ENCODE measurements at regions not wholly inside any gene's neighbourhood (a gene's known extent, or its start where the extent isn't known, plus 50 kb on each side); places are given as distances from the start of the nearest gene placed in this dataset.

DNA sequence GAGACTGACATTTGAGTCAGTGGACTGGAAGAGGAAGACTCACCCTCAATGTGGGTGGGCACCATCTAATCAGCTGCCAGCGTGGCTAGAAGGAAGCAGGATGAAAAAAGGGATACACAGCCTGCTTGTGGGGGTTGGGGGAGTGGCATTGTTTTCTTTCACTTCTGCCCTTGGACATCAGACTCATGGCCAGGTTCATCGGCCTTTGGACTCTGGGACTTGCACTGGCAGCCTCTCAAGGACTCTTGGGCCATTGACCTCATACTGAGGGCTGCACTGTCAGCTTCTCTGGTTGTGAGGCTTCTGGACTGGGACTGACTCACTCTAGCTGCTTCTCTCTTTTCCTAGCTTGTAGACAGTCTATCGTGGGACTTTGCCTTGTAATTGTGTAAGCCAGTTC, 374.9 kb downstream of the TLE1 start (continued):
- TF ChIP-seq, protein P1, sequence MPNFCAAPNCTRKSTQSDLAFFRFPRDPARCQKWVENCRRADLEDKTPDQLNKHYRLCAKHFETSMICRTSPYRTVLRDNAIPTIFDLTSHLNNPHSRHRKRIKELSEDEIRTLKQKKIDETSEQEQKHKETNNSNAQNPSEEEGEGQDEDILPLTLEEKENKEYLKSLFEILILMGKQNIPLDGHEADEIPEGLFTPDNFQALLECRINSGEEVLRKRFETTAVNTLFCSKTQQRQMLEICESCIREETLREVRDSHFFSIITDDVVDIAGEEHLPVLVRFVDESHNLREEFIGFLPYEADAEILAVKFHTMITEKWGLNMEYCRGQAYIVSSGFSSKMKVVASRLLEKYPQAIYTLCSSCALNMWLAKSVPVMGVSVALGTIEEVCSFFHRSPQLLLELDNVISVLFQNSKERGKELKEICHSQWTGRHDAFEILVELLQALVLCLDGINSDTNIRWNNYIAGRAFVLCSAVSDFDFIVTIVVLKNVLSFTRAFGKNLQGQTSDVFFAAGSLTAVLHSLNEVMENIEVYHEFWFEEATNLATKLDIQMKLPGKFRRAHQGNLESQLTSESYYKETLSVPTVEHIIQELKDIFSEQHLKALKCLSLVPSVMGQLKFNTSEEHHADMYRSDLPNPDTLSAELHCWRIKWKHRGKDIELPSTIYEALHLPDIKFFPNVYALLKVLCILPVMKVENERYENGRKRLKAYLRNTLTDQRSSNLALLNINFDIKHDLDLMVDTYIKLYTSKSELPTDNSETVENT (CRISPR knock-in tag; IDR thresholded peaks at IDR 0.05) = no peak
- TF ChIP-seq CBX2 (IDR thresholded peaks at IDR 0.05; ENCODE audit: insufficient read depth, low read length, poor library complexity, severe bottlenecking) (no peak), KLF10 (CRISPR knock-in tag; IDR thresholded peaks at IDR 0.05) (no peak), OTX1 (CRISPR knock-in tag; IDR thresholded peaks at IDR 0.05) (no peak)
- TF ChIP-seq, protein P2, sequence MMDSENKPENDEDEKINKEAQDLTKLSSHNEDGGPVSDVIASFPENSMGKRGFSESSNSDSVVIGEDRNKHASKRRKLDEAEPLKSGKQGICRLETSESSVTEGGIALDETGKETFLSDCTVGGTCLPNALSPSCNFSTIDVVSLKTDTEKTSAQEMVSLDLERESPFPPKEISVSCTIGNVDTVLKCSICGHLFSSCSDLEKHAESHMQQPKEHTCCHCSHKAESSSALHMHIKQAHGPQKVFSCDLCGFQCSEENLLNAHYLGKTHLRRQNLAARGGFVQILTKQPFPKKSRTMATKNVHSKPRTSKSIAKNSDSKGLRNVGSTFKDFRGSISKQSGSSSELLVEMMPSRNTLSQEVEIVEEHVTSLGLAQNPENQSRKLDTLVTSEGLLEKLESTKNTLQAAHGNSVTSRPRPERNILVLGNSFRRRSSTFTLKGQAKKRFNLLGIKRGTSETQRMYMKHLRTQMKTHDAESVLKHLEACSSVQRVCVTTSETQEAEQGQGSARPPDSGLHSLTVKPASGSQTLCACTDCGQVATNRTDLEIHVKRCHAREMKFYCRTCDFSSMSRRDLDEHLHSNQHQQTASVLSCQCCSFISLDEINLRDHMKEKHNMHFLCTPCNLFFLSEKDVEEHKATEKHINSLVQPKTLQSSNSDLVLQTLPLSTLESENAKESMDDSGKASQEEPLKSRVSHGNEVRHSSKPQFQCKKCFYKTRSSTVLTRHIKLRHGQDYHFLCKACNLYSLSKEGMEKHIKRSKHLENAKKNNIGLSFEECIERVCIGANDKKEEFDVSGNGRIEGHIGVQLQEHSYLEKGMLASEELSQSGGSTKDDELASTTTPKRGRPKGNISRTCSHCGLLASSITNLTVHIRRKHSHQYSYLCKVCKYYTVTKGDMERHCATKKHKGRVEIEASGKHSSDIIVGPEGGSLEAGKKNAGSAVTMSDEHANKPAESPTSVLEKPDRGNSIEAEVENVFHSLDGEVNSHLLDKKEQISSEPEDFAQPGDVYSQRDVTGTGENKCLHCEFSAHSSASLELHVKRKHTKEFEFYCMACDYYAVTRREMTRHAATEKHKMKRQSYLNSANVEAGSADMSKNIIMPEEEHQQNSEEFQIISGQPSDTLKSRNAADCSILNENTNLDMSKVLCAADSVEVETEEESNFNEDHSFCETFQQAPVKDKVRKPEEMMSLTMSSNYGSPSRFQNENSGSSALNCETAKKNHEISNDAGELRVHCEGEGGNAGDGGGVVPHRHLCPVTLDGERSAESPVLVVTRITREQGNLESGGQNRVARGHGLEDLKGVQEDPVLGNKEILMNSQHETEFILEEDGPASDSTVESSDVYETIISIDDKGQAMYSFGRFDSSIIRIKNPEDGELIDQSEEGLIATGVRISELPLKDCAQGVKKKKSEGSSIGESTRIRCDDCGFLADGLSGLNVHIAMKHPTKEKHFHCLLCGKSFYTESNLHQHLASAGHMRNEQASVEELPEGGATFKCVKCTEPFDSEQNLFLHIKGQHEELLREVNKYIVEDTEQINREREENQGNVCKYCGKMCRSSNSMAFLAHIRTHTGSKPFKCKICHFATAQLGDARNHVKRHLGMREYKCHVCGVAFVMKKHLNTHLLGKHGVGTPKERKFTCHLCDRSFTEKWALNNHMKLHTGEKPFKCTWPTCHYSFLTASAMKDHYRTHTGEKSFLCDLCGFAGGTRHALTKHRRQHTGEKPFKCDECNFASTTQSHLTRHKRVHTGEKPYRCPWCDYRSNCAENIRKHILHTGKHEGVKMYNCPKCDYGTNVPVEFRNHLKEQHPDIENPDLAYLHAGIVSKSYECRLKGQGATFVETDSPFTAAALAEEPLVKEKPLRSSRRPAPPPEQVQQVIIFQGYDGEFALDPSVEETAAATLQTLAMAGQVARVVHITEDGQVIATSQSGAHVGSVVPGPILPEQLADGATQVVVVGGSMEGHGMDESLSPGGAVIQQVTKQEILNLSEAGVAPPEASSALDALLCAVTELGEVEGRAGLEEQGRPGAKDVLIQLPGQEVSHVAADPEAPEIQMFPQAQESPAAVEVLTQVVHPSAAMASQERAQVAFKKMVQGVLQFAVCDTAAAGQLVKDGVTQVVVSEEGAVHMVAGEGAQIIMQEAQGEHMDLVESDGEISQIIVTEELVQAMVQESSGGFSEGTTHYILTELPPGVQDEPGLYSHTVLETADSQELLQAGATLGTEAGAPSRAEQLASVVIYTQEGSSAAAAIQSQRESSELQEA (IDR thresholded peaks at IDR 0.05; ENCODE audit: low read depth) = no peak
- TF ChIP-seq, protein P3, sequence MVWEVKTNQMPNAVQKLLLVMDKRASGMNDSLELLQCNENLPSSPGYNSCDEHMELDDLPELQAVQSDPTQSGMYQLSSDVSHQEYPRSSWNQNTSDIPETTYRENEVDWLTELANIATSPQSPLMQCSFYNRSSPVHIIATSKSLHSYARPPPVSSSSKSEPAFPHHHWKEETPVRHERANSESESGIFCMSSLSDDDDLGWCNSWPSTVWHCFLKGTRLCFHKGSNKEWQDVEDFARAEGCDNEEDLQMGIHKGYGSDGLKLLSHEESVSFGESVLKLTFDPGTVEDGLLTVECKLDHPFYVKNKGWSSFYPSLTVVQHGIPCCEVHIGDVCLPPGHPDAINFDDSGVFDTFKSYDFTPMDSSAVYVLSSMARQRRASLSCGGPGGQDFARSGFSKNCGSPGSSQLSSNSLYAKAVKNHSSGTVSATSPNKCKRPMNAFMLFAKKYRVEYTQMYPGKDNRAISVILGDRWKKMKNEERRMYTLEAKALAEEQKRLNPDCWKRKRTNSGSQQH (CRISPR knock-in tag; IDR thresholded peaks at IDR 0.05) = no peak
